ENCODE measurements at regions not wholly inside any gene's neighbourhood (a gene's known extent, or its start where the extent isn't known, plus 50 kb on each side); places are given as distances from the start of the nearest gene placed in this dataset.

GRCh38 chr13:23018143-23018542 lies 162.6 kb upstream of the SGCG start:
- ChIA-PET CTCF (interaction anchor here (0.9 to 1.5 kb wide), 2 partner anchors 14 to 217 kb away, joined by 5 read pairs; no protein-coding TSS in a partner anchor), POLR2A (no interaction called here)
- TF ChIP-seq ATF2 (tag by site-specific recombination; IDR thresholded peaks at IDR 0.05; ENCODE audit: low read depth) (no peak), SCRT1 (tag by site-specific recombination; IDR thresholded peaks at IDR 0.05; ENCODE audit: borderline replicate concordance) (no peak), ZNF610 (tag by site-specific recombination; IDR thresholded peaks at IDR 0.05; ENCODE audit: borderline replicate concordance) (no peak)
- Histone ChIP-seq H3K9me3 (ENCODE audit: control insufficient read depth, insufficient read depth, low read depth, low read length) (no peaks in the 10 kb centered on the region), H3K36me3 (ENCODE audit: control insufficient read depth in 2 of 2, insufficient read depth in 1 of 2, low read length in 2 of 2) (no peaks in the 10 kb centered on the region), H3K27ac (ENCODE audit: extremely low read depth, low read depth, low read length) (no peak overlapping the region), H3K4me3 (ENCODE audit: low read depth, low read length) (no peak overlapping the region), H3K4me1 (ENCODE audit: control insufficient read depth, insufficient read depth, low read length) (no peaks in the 10 kb centered on the region)

GRCh38 chr13:23020246-23020843 lies 160.4 kb upstream of the SGCG start:
- CTCF ChIA-PET: interaction anchor here (0.6 to 2.1 kb wide), 12 partner anchors 11 to 299 kb away, joined by 3 to 15 read pairs (median 3); no protein-coding TSS in a partner anchor
- H3K4me3 ChIP-seq (ENCODE audit: low read depth, low read length): no peak overlapping the region
- POLR2A ChIA-PET: no interaction called here
- no peaks in the 10 kb centered on the region for H3K36me3 ChIP-seq (ENCODE audit: control insufficient read depth in 2 of 2, insufficient read depth in 1 of 2, low read length in 2 of 2)
- H3K9me3 ChIP-seq (ENCODE audit: control insufficient read depth, insufficient read depth, low read depth, low read length): no peaks in the 10 kb centered on the region
- H3K27ac ChIP-seq (ENCODE audit: extremely low read depth, low read depth, low read length): no peak overlapping the region
- H3K4me1 ChIP-seq (ENCODE audit: control insufficient read depth, insufficient read depth, low read length): no peaks in the 10 kb centered on the region
- TF ChIP-seq ZFP3 (tag by site-specific recombination; IDR thresholded peaks at IDR 0.05; ENCODE audit: low read depth): no peak
- TF ChIP-seq CTCF (tag by site-specific recombination; IDR thresholded peaks at IDR 0.05): peak; percentile 47; the same call in 1 of the 2 replicates
- TF ChIP-seq ZNF654 (tag by site-specific recombination; IDR thresholded peaks at IDR 0.05; ENCODE audit: low read depth): peak; percentile 52

GRCh38 chr13:23021906-23022305 lies 158.9 kb upstream of the SGCG start:
- H3K36me3 ChIP-seq (ENCODE audit: control insufficient read depth in 2 of 2, insufficient read depth in 1 of 2, low read length in 2 of 2): no peaks in the 10 kb centered on the region
- no peaks in the 10 kb centered on the region for H3K9me3 ChIP-seq (ENCODE audit: control insufficient read depth, insufficient read depth, low read depth, low read length)
- H3K4me3 ChIP-seq (ENCODE audit: low read depth, low read length): no peak overlapping the region
- H3K4me1 ChIP-seq (ENCODE audit: control insufficient read depth, insufficient read depth, low read length): no peaks in the 10 kb centered on the region
- TF ChIP-seq KLF7 (tag by site-specific recombination; IDR thresholded peaks at IDR 0.05; ENCODE audit: borderline replicate concordance): no peak
- TF ChIP-seq KLF8 (tag by site-specific recombination; IDR thresholded peaks at IDR 0.05): no peak
- TF ChIP-seq CTCF (tag by site-specific recombination; IDR thresholded peaks at IDR 0.05): no peak
- TF ChIP-seq ZNF157 (tag by site-specific recombination; IDR thresholded peaks at IDR 0.05): no peak
- TF ChIP-seq KLF17 (tag by site-specific recombination; IDR thresholded peaks at IDR 0.05): no peak
- no peak for TF ChIP-seq ZNF292 (tag by site-specific recombination; IDR thresholded peaks at IDR 0.05; ENCODE audit: borderline replicate concordance, low read depth)
- TF ChIP-seq ZBTB7A (tag by site-specific recombination; IDR thresholded peaks at IDR 0.05; ENCODE audit: low read depth): no peak
- no peak for TF ChIP-seq KLF16 (tag by site-specific recombination; IDR thresholded peaks at IDR 0.05)
- no peak for TF ChIP-seq ZNF350 (tag by site-specific recombination; IDR thresholded peaks at IDR 0.05)
- ChIA-PET POLR2A (no interaction called here), CTCF (interaction anchor here (1.0 to 2.1 kb wide), 2 partner anchors 125 to 220 kb away, joined by 3 to 15 read pairs; no protein-coding TSS in a partner anchor)
- H3K27ac ChIP-seq (ENCODE audit: extremely low read depth, low read depth, low read length): no peak overlapping the region
